ENCODE measurements at regions not wholly inside any gene's neighbourhood (a gene's known extent, or its start where the extent isn't known, plus 50 kb on each side); places are given as distances from the start of the nearest gene placed in this dataset.

GRCh38 chr10:75326306-75326705 lies 75.3 kb downstream of the ZNF503 start:
- Histone ChIP-seq H3K4me3 (ENCODE audit: low read depth in 1 of 2, low read length in 2 of 2) (no peak overlapping the region), H3K27me3 (ENCODE audit: control insufficient read depth in 1 of 2, insufficient read depth in 2 of 2, low read length in 2 of 2) (no peaks in the 10 kb centered on the region), H3K9me3 (ENCODE audit: control insufficient read depth in 2 of 2, insufficient read depth in 1 of 2, low read depth in 1 of 2, low read length in 1 of 2) (no peaks in the 10 kb centered on the region), H3K36me3 (ENCODE audit: control insufficient read depth in 2 of 2, insufficient read depth in 2 of 2, low read length in 1 of 2) (no peaks in the 10 kb centered on the region), H3K4me1 (ENCODE audit: control insufficient read depth in 2 of 2, insufficient read depth in 2 of 2, low read length in 1 of 2) (no peaks in the 10 kb centered on the region), H3K27ac (ENCODE audit: low read depth in 2 of 2, low read length in 1 of 2) (no peak overlapping the region)

- H3K27me3 ChIP-seq (ENCODE audit: control insufficient read depth in 1 of 2, insufficient read depth in 2 of 2, low read length in 2 of 2), result no peaks in the 10 kb centered on the region
- H3K27ac ChIP-seq (ENCODE audit: low read depth in 2 of 2, low read length in 1 of 2), result no peak overlapping the region
- H3K36me3 ChIP-seq (ENCODE audit: control insufficient read depth in 2 of 2, insufficient read depth in 2 of 2, low read length in 1 of 2), result no peaks in the 10 kb centered on the region
- H3K9me3 ChIP-seq (ENCODE audit: control insufficient read depth in 2 of 2, insufficient read depth in 1 of 2, low read depth in 1 of 2, low read length in 1 of 2), result no peaks in the 10 kb centered on the region
- H3K4me1 ChIP-seq (ENCODE audit: control insufficient read depth in 2 of 2, insufficient read depth in 2 of 2, low read length in 1 of 2), result no peaks in the 10 kb centered on the region
- no peak overlapping the region for H3K4me3 ChIP-seq (ENCODE audit: low read depth in 1 of 2, low read length in 2 of 2)
Observed at GRCh38 chr10:75319274-75319673, 82.3 kb downstream of the ZNF503 start.

GRCh38 chr10:75314570-75314969 lies 78.8 kb upstream of the COMTD1 start:
- Histone ChIP-seq H3K27me3 (ENCODE audit: control insufficient read depth in 1 of 2, insufficient read depth in 2 of 2, low read length in 2 of 2) (no peaks in the 10 kb centered on the region), H3K27ac (ENCODE audit: low read depth in 2 of 2, low read length in 1 of 2) (no peak overlapping the region), H3K4me1 (ENCODE audit: control insufficient read depth in 2 of 2, insufficient read depth in 2 of 2, low read length in 1 of 2) (no peaks in the 10 kb centered on the region), H3K9me3 (ENCODE audit: control insufficient read depth in 2 of 2, insufficient read depth in 1 of 2, low read depth in 1 of 2, low read length in 1 of 2) (no peaks in the 10 kb centered on the region), H3K4me3 (ENCODE audit: low read depth in 1 of 2, low read length in 2 of 2) (no peak overlapping the region), H3K36me3 (ENCODE audit: control insufficient read depth in 2 of 2, insufficient read depth in 2 of 2, low read length in 1 of 2) (no peaks in the 10 kb centered on the region)
- 91 to 92% methylated on average over 1 of the region's 1 CpG for WGBS, 2 donors

DNA sequence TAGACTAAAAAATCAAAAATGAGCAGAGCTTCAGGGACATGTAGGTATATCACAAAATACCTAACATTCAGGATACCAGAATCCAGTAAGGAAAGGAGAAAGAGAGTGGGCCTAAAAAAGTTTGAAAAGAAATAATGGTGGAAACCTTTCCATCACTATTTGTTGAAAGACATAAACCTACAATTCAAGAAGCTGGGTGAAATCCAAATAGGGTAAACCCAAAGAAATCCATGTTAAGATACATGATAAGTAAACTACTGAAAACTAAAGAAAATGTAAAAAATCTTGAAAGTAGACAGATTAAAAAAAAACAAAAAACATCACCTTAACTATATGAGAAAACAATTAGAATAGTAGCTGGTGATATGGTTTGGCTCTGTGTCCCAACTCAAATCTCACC lies 76.7 kb upstream of the COMTD1 start:
- H3K4me3 ChIP-seq (ENCODE audit: low read depth in 1 of 2, low read length in 2 of 2), result no peak overlapping the region
- no peaks in the 10 kb centered on the region for H3K4me1 ChIP-seq (ENCODE audit: control insufficient read depth in 2 of 2, insufficient read depth in 2 of 2, low read length in 1 of 2)
- no peak overlapping the region for H3K27ac ChIP-seq (ENCODE audit: low read depth in 2 of 2, low read length in 1 of 2)
- no peaks in the 10 kb centered on the region for H3K27me3 ChIP-seq (ENCODE audit: control insufficient read depth in 1 of 2, insufficient read depth in 2 of 2, low read length in 2 of 2)
- H3K36me3 ChIP-seq (ENCODE audit: control insufficient read depth in 2 of 2, insufficient read depth in 2 of 2, low read length in 1 of 2), result no peaks in the 10 kb centered on the region
- H3K9me3 ChIP-seq (ENCODE audit: control insufficient read depth in 2 of 2, insufficient read depth in 1 of 2, low read depth in 1 of 2, low read length in 1 of 2), result no peaks in the 10 kb centered on the region

DNA sequence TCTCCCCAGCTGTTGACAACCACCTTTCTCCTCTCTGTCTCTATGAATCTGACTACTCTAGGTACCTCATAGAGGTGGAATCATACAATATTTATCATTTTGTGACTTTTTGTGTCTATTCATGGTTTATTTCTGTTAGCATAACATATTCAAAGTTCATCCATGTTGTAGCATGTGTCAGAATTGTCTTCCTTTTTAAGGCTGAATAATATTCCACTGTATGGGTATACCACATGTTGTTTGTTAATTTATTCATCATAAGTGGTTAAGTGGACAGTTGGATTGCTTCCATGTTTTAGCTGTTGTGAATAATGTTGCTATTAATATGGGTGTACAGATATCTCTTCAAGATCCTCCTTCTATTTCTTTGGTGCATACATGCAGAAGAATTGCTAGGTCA lies 69.9 kb upstream of the COMTD1 start:
- no peak overlapping the region for H3K4me3 ChIP-seq (ENCODE audit: low read depth in 1 of 2, low read length in 2 of 2)
- no peak overlapping the region for H3K27ac ChIP-seq (ENCODE audit: low read depth in 2 of 2, low read length in 1 of 2)
- H3K9me3 ChIP-seq (ENCODE audit: control insufficient read depth in 2 of 2, insufficient read depth in 1 of 2, low read depth in 1 of 2, low read length in 1 of 2), result peaks cover 0 to 2% of the 10 kb centered on the region in 2 donors
- H3K4me1 ChIP-seq (ENCODE audit: control insufficient read depth in 2 of 2, insufficient read depth in 2 of 2, low read length in 1 of 2), result no peaks in the 10 kb centered on the region
- no peaks in the 10 kb centered on the region for H3K27me3 ChIP-seq (ENCODE audit: control insufficient read depth in 1 of 2, insufficient read depth in 2 of 2, low read length in 2 of 2)
- no peaks in the 10 kb centered on the region for H3K36me3 ChIP-seq (ENCODE audit: control insufficient read depth in 2 of 2, insufficient read depth in 2 of 2, low read length in 1 of 2)

DNA sequence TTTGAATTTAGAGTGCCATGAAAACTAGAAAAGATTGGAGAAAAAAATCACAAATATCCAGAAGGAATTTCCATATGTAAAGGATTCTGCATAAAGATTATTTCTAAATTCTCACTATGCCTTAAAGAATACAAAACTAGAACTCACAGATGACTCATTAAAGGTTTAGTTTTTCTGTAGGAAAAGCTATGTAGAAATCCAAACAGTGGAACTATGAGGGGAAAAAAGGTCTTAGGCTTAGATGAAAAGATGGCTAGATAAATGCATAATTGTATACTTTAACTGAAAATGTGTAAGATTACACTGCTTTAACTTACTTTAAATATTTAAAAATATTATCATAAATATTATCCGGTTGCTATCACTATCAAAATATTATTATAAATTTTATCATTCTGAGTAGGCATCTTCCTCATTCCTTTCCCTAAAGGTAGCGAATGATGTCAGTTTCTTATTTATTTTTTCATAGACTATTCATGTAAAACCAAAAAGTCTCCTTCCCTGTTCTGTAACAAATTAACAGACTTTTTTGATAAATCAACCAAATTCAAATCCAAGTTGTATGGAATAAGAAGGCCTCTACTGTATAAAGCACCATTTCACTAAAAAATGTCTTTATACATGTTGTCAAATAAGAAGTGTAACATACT lies 69.1 kb upstream of the COMTD1 start:
- Histone ChIP-seq H3K27ac (ENCODE audit: low read depth in 2 of 2, low read length in 1 of 2) (no peak overlapping the region), H3K9me3 (ENCODE audit: control insufficient read depth in 2 of 2, insufficient read depth in 1 of 2, low read depth in 1 of 2, low read length in 1 of 2) (peaks cover 0 to 2% of the 10 kb centered on the region in 2 donors), H3K36me3 (ENCODE audit: control insufficient read depth in 2 of 2, insufficient read depth in 2 of 2, low read length in 1 of 2) (no peaks in the 10 kb centered on the region), H3K4me1 (ENCODE audit: control insufficient read depth in 2 of 2, insufficient read depth in 2 of 2, low read length in 1 of 2) (no peaks in the 10 kb centered on the region), H3K4me3 (ENCODE audit: low read depth in 1 of 2, low read length in 2 of 2) (no peak overlapping the region), H3K27me3 (ENCODE audit: control insufficient read depth in 1 of 2, insufficient read depth in 2 of 2, low read length in 2 of 2) (no peaks in the 10 kb centered on the region)
- 75 to 86% methylated on average over 2 of the region's 2 CpGs for WGBS, 2 donors

- Histone ChIP-seq H3K4me1 (ENCODE audit: control insufficient read depth in 2 of 2, insufficient read depth in 2 of 2, low read length in 1 of 2) (no peaks in the 10 kb centered on the region), H3K9me3 (ENCODE audit: control insufficient read depth in 2 of 2, insufficient read depth in 1 of 2, low read depth in 1 of 2, low read length in 1 of 2) (peaks cover 0 to 2% of the 10 kb centered on the region in 2 donors), H3K36me3 (ENCODE audit: control insufficient read depth in 2 of 2, insufficient read depth in 2 of 2, low read length in 1 of 2) (no peaks in the 10 kb centered on the region), H3K4me3 (ENCODE audit: low read depth in 1 of 2, low read length in 2 of 2) (no peak overlapping the region), H3K27ac (ENCODE audit: low read depth in 2 of 2, low read length in 1 of 2) (no peak overlapping the region), H3K27me3 (ENCODE audit: control insufficient read depth in 1 of 2, insufficient read depth in 2 of 2, low read length in 2 of 2) (no peaks in the 10 kb centered on the region)
- 84 to 85% methylated on average over 1 of the region's 1 CpG for WGBS, 2 donors
Observed at GRCh38 chr10:75304313-75304712, 68.6 kb upstream of the COMTD1 start.

DNA sequence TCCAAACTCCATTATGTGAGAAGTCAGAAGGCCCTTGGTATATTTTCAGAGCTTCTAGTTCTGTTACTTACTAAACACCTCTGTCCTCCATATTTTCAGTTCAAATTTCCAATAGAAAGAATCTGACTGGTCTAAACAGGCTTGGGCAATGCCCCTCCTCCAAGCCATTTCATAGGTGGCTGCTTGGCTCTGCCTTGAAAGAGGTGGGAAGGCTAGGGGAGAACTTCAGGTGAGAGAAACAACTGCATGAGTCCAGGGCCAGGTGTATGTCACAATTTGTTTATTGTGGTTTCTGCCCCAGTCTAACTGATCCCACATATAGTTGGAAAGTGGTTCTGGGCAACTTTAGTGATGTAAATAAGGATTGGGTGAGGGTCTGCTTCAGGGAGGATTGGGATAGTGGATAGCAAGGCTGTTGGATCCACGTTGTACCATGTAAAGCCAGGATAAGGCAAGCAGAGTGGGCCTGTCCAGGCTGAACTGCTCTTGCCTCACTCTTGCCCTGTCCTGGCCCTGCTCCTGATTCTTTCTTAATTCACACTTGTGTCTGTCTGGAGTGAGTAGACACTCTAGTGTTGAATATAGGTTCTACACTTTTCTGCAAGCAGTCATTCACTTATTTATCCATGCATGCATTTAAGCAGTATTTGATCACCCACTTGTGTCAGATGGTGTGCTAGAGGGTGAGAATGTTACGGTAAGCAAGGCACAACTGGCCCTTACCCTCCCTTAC lies 67.5 kb upstream of the COMTD1 start:
- Histone ChIP-seq H3K4me1 (ENCODE audit: control insufficient read depth in 2 of 2, insufficient read depth in 2 of 2, low read length in 1 of 2) (no peaks in the 10 kb centered on the region), H3K27me3 (ENCODE audit: control insufficient read depth in 1 of 2, insufficient read depth in 2 of 2, low read length in 2 of 2) (no peaks in the 10 kb centered on the region), H3K9me3 (ENCODE audit: control insufficient read depth in 2 of 2, insufficient read depth in 1 of 2, low read depth in 1 of 2, low read length in 1 of 2) (peaks cover 0 to 2% of the 10 kb centered on the region in 2 donors), H3K27ac (ENCODE audit: low read depth in 2 of 2, low read length in 1 of 2) (peak overlapping the region in 1 of 2 donors; percentile 50), H3K36me3 (ENCODE audit: control insufficient read depth in 2 of 2, insufficient read depth in 2 of 2, low read length in 1 of 2) (no peaks in the 10 kb centered on the region), H3K4me3 (ENCODE audit: low read depth in 1 of 2, low read length in 2 of 2) (no peak overlapping the region)
- WGBS, 2 donors, result 62 to 69% methylated on average over 2 of the region's 2 CpGs

GRCh38 chr10:75302029-75302428 lies 66.3 kb upstream of the COMTD1 start:
- Histone ChIP-seq H3K9me3 (ENCODE audit: control insufficient read depth in 2 of 2, insufficient read depth in 1 of 2, low read depth in 1 of 2, low read length in 1 of 2) (peaks cover 0 to 2% of the 10 kb centered on the region in 2 donors), H3K27me3 (ENCODE audit: control insufficient read depth in 1 of 2, insufficient read depth in 2 of 2, low read length in 2 of 2) (no peaks in the 10 kb centered on the region), H3K4me1 (ENCODE audit: control insufficient read depth in 2 of 2, insufficient read depth in 2 of 2, low read length in 1 of 2) (no peaks in the 10 kb centered on the region), H3K4me3 (ENCODE audit: low read depth in 1 of 2, low read length in 2 of 2) (no peak overlapping the region), H3K36me3 (ENCODE audit: control insufficient read depth in 2 of 2, insufficient read depth in 2 of 2, low read length in 1 of 2) (no peaks in the 10 kb centered on the region), H3K27ac (ENCODE audit: low read depth in 2 of 2, low read length in 1 of 2) (no peak overlapping the region)
- WGBS, 2 donors, result 81 to 91% methylated on average over 1 of the region's 1 CpG

GRCh38 chr10:75297021-75297599 lies 61.4 kb upstream of the COMTD1 start:
- H3K9me3 ChIP-seq (ENCODE audit: control insufficient read depth in 2 of 2, insufficient read depth in 1 of 2, low read depth in 1 of 2, low read length in 1 of 2), result no peaks in the 10 kb centered on the region
- no peaks in the 10 kb centered on the region for H3K27me3 ChIP-seq (ENCODE audit: control insufficient read depth in 1 of 2, insufficient read depth in 2 of 2, low read length in 2 of 2)
- H3K4me1 ChIP-seq (ENCODE audit: control insufficient read depth in 2 of 2, insufficient read depth in 2 of 2, low read length in 1 of 2), result peaks cover 2 to 8% of the 10 kb centered on the region in 2 donors
- H3K27ac ChIP-seq (ENCODE audit: low read depth in 2 of 2, low read length in 1 of 2), result peak overlapping the region; percentile 69 to 98
- 18 to 52% methylated on average over 2 of the region's 2 CpGs for WGBS, 2 donors
- H3K4me3 ChIP-seq (ENCODE audit: low read depth in 1 of 2, low read length in 2 of 2), result no peak overlapping the region
- no peaks in the 10 kb centered on the region for H3K36me3 ChIP-seq (ENCODE audit: control insufficient read depth in 2 of 2, insufficient read depth in 2 of 2, low read length in 1 of 2)
